ENCODE measurements at regions not wholly inside any gene's neighbourhood (a gene's known extent, or its start where the extent isn't known, plus 50 kb on each side); places are given as distances from the start of the nearest gene placed in this dataset.

GRCh38 chr6:41443616-41444525, 102.3 kb upstream of the FOXP4 start:
- H3K27me3 ChIP-seq (ENCODE audit: low read length): peaks cover 38% of the 10 kb centered on the region
- H3K9me2 ChIP-seq (replicated peaks; ENCODE audit: low read length): no peaks in the 10 kb centered on the region
- H3K36me3 ChIP-seq (ENCODE audit: low read depth, low read length): no peaks in the 10 kb centered on the region
- H3K79me2 ChIP-seq (ENCODE audit: low read length): no peaks in the 10 kb centered on the region
- no peaks in the 10 kb centered on the region for H4K20me1 ChIP-seq (ENCODE audit: low read length)
- H3K9ac ChIP-seq (ENCODE audit: low read length): no peak overlapping the region
- intact Hi-C loops (cut with micrococcal nuclease): no loop called here
- TF ChIP-seq EZH2phosphoT487 (IDR thresholded peaks at IDR 0.05; ENCODE audit: borderline replicate concordance, low read length): no peak
- TF ChIP-seq CTCF (conservative IDR thresholded peaks at IDR 0.05; ENCODE audit: low read depth, low read length): no peak
- TF ChIP-seq EZH2 (IDR thresholded peaks at IDR 0.05; ENCODE audit: low read length, unreplicated experiment): no peak
- BruUV-seq (replicated peaks): no TSS peak
- no peak overlapping the region for H2AFZ ChIP-seq (ENCODE audit: low read length)
- H3K4me1 ChIP-seq (ENCODE audit: insufficient read depth, low read length): no peaks in the 10 kb centered on the region
- no peaks in the 10 kb centered on the region for H3F3A ChIP-seq (ENCODE audit: low read length, unreplicated experiment)
- H3K4me3 ChIP-seq (ENCODE audit: low read length): no peak overlapping the region
- H3K9me3 ChIP-seq (ENCODE audit: low read length): no peaks in the 10 kb centered on the region
- no peak overlapping the region for H3K27ac ChIP-seq (ENCODE audit: low read length)
- ChIA-PET CTCF (interaction anchor here (0.6 kb wide), 1 partner anchor 47 kb away, joined by 3 read pairs; no protein-coding TSS in a partner anchor), POLR2A (ENCODE audit: unreplicated experiment) (no interaction called here)
- no peak for ATAC-seq
- no peak overlapping the region for H3K4me2 ChIP-seq (ENCODE audit: low read length)
- no peak for DNase-seq

- Histone ChIP-seq H2AFZ (ENCODE audit: low read length) (no peak overlapping the region), H3K9ac (ENCODE audit: low read length) (no peak overlapping the region), H3F3A (ENCODE audit: low read length, unreplicated experiment) (no peaks in the 10 kb centered on the region), H3K4me2 (ENCODE audit: low read length) (no peak overlapping the region), H3K36me3 (ENCODE audit: low read depth, low read length) (no peaks in the 10 kb centered on the region), H3K9me2 (replicated peaks; ENCODE audit: low read length) (no peaks in the 10 kb centered on the region), H3K79me2 (ENCODE audit: low read length) (no peaks in the 10 kb centered on the region), H4K20me1 (ENCODE audit: low read length) (no peaks in the 10 kb centered on the region), H3K27me3 (ENCODE audit: low read length) (peaks cover 28% of the 10 kb centered on the region), H3K9me3 (ENCODE audit: low read length) (no peaks in the 10 kb centered on the region), H3K27ac (ENCODE audit: low read length) (no peak overlapping the region), H3K4me1 (ENCODE audit: insufficient read depth, low read length) (no peaks in the 10 kb centered on the region), H3K4me3 (ENCODE audit: low read length) (no peak overlapping the region)
- intact Hi-C loops (cut with micrococcal nuclease): no loop called here
- ChIA-PET POLR2A (ENCODE audit: unreplicated experiment) (no interaction called here), CTCF (interaction anchor here (0.6 kb wide), 1 partner anchor 183 kb away, joined by 3 read pairs; no protein-coding TSS in a partner anchor)
- no TSS peak for BruUV-seq (replicated peaks)
- no peak for DNase-seq
- TF ChIP-seq CTCF (conservative IDR thresholded peaks at IDR 0.05; ENCODE audit: low read depth, low read length): no peak
- no peak for TF ChIP-seq EZH2phosphoT487 (IDR thresholded peaks at IDR 0.05; ENCODE audit: borderline replicate concordance, low read length)
- TF ChIP-seq EZH2 (IDR thresholded peaks at IDR 0.05; ENCODE audit: low read length, unreplicated experiment): no peak
- no peak for ATAC-seq
Measured at GRCh38 chr6:41445261-41445660, 100.9 kb upstream of the FOXP4 start.

- TF ChIP-seq EZH2phosphoT487 (IDR thresholded peaks at IDR 0.05; ENCODE audit: borderline replicate concordance, low read length) (no peak), CTCF (conservative IDR thresholded peaks at IDR 0.05; ENCODE audit: low read depth, low read length) (no peak), EZH2 (IDR thresholded peaks at IDR 0.05; ENCODE audit: low read length, unreplicated experiment) (no peak)
- Histone ChIP-seq H4K20me1 (ENCODE audit: low read length) (no peaks in the 10 kb centered on the region), H3K4me3 (ENCODE audit: low read length) (no peak overlapping the region), H3K36me3 (ENCODE audit: low read depth, low read length) (no peaks in the 10 kb centered on the region), H2AFZ (ENCODE audit: low read length) (no peak overlapping the region), H3K4me2 (ENCODE audit: low read length) (no peak overlapping the region), H3K9ac (ENCODE audit: low read length) (no peak overlapping the region), H3F3A (ENCODE audit: low read length, unreplicated experiment) (no peaks in the 10 kb centered on the region), H3K79me2 (ENCODE audit: low read length) (no peaks in the 10 kb centered on the region), H3K9me3 (ENCODE audit: low read length) (no peaks in the 10 kb centered on the region), H3K9me2 (replicated peaks; ENCODE audit: low read length) (no peaks in the 10 kb centered on the region), H3K27me3 (ENCODE audit: low read length) (peaks cover 24% of the 10 kb centered on the region), H3K27ac (ENCODE audit: low read length) (no peak overlapping the region), H3K4me1 (ENCODE audit: insufficient read depth, low read length) (no peaks in the 10 kb centered on the region)
- CTCF ChIA-PET: no interaction called here
- no peak for ATAC-seq
- intact Hi-C loops (cut with micrococcal nuclease): no loop called here
- no TSS peak for BruUV-seq (replicated peaks)
- no peak for DNase-seq
- POLR2A ChIA-PET (ENCODE audit: unreplicated experiment): no interaction called here
Measured at GRCh38 chr6:41446132-41446531, 100.0 kb upstream of the FOXP4 start.

Measured in PC-3 (cell line).